ENCODE measurements at regions not wholly inside any gene's neighbourhood (a gene's known extent, or its start where the extent isn't known, plus 50 kb on each side); places are given as distances from the start of the nearest gene placed in this dataset.

DNA sequence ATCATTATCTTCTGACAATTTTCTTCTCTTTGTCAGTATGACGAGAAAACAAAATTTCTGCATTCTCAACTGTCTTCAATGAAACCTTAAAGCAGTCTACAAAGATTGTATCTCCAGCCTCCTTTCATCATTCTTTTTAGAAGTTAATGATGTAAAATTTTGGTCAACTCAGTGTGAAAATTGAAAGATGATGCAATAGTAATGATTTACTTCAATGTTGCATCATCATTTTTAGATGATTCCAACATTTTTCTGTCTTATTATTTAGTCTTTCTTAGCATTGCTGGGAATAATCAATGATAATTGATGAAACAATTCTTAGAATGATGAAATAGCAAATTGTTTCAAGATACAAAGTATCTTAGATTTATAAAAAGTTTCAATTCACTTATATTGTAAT lies 372.7 kb downstream of the C4orf33 start:
- TF ChIP-seq ZNF274 (IDR thresholded peaks at IDR 0.05; ENCODE audit: low read depth, low read length) (no peak), YY1 (IDR thresholded peaks at IDR 0.05; ENCODE audit: insufficient read depth, insufficient read length) (no peak)
